ENCODE measurements at regions not wholly inside any gene's neighbourhood (a gene's known extent, or its start where the extent isn't known, plus 50 kb on each side); places are given as distances from the start of the nearest gene placed in this dataset.
A peak's percentile ranks its signal among the peaks of the same experiment; 100 is the strongest.
"Not testable (repeated sequence)": the region's sequence is repeated elsewhere in the genome, so short reads cannot be mapped to it uniquely, and the experiment has no call there.

GRCh38 chr6:66057034-66057433 is 350.0 kb upstream of the EYS start:
- DNase-seq (ENCODE audit: low spot score) = no peak
- intact Hi-C loops (cut with DNase I) = no loop called here

- no peak for DNase-seq (ENCODE audit: low spot score)
- intact Hi-C loops (cut with DNase I) = no loop called here
Observed at GRCh38 chr6:66054967-66055366, 347.9 kb upstream of the EYS start.

GRCh38 chr6:66051812-66052211 is 344.8 kb upstream of the EYS start:
- intact Hi-C loops (cut with DNase I) = loop anchor here in 1 of 2 donors (2.0 kb wide), 1 partner anchor 29 kb away; no protein-coding TSS in a partner anchor
- no peak for DNase-seq (ENCODE audit: low spot score)

GRCh38 chr6:66048684-66049474 is 341.9 kb upstream of the EYS start:
- no peak for DNase-seq (ENCODE audit: low spot score)
- intact Hi-C loops (cut with DNase I) = no loop called here

GRCh38 chr6:66032626-66033025 is 325.6 kb upstream of the EYS start:
- DNase-seq (ENCODE audit: low spot score) = no peak
- intact Hi-C loops (cut with DNase I) = no loop called here

GRCh38 chr6:66029391-66029790 is 322.4 kb upstream of the EYS start:
- DNase-seq (ENCODE audit: low spot score) = no peak
- intact Hi-C loops (cut with DNase I) = no loop called here

- intact Hi-C loops (cut with DNase I) = no loop called here
- no peak for DNase-seq (ENCODE audit: low spot score)
Observed at GRCh38 chr6:65999288-65999791, 292.3 kb upstream of the EYS start.

GRCh38 chr6:65998544-65998943 is 291.5 kb upstream of the EYS start:
- no peak for DNase-seq (ENCODE audit: low spot score)
- intact Hi-C loops (cut with DNase I) = no loop called here

- no peak for DNase-seq (ENCODE audit: low spot score)
- intact Hi-C loops (cut with DNase I) = no loop called here
Observed at GRCh38 chr6:65997539-65997938, 290.5 kb upstream of the EYS start.

GRCh38 chr6:65996096-65996495 is 289.1 kb upstream of the EYS start:
- intact Hi-C loops (cut with DNase I) = no loop called here
- no peak for DNase-seq (ENCODE audit: low spot score)

GRCh38 chr6:65989676-65990075 is 282.6 kb upstream of the EYS start:
- no peak for DNase-seq (ENCODE audit: low spot score)
- intact Hi-C loops (cut with DNase I) = no loop called here

GRCh38 chr6:65988006-65988405 is 281.0 kb upstream of the EYS start:
- no peak for DNase-seq (ENCODE audit: low spot score)
- intact Hi-C loops (cut with DNase I) = no loop called here

GRCh38 chr6:65984089-65984488 is 277.1 kb upstream of the EYS start:
- intact Hi-C loops (cut with DNase I) = no loop called here
- DNase-seq (ENCODE audit: low spot score) = no peak

GRCh38 chr6:65979120-65979519 is 272.1 kb upstream of the EYS start:
- no peak for DNase-seq (ENCODE audit: low spot score)

GRCh38 chr6:65971252-65971651 is 264.2 kb upstream of the EYS start:
- intact Hi-C loops (cut with DNase I); DNase-seq (ENCODE audit: low spot score): not testable (repeated sequence)

More at GRCh38 chr6:65979120-65979519, 272.1 kb upstream of the EYS start:
- intact Hi-C loops (cut with DNase I) = no loop called here

- no peak for DNase-seq (ENCODE audit: low spot score)
- intact Hi-C loops (cut with DNase I) = no loop called here
Observed at GRCh38 chr6:65964261-65964660, 257.2 kb upstream of the EYS start.

GRCh38 chr6:65955034-65955433 is 248.0 kb upstream of the EYS start:
- intact Hi-C loops (cut with DNase I) = loop anchor here in 1 of 2 donors (5.0 kb wide), 1 partner anchor 407 kb away; no protein-coding TSS in a partner anchor
- DNase-seq (ENCODE audit: low spot score) = no peak

GRCh38 chr6:65948062-65948461 is 241.0 kb upstream of the EYS start:
- intact Hi-C loops (cut with DNase I) = no loop called here
- no peak for DNase-seq (ENCODE audit: low spot score)

GRCh38 chr6:65943548-65943947 is 236.5 kb upstream of the EYS start:
- intact Hi-C loops (cut with DNase I) = no loop called here
- no peak for DNase-seq (ENCODE audit: low spot score)

GRCh38 chr6:65943051-65943450 is 236.0 kb upstream of the EYS start:
- intact Hi-C loops (cut with DNase I) = no loop called here
- no peak for DNase-seq (ENCODE audit: low spot score)

GRCh38 chr6:65938000-65938399 is 231.0 kb upstream of the EYS start:
- peak; percentile 84 for DNase-seq (ENCODE audit: low spot score)
- intact Hi-C loops (cut with DNase I) = no loop called here
